Endothelial cell of umbilical vein (primary cell): ENCODE measurements at regions not wholly inside any gene's neighbourhood (a gene's known extent, or its start where the extent isn't known, plus 50 kb on each side); places are given as distances from the start of the nearest gene placed in this dataset.

Experiments used
- EZH2 ChIP-seq: IDR thresholded peaks from 2 replicates; pipeline ENCODE4 v1.6.1; 2012; ENCODE audit warnings: borderline replicate concordance, low read depth, mild to moderate bottlenecking, moderate library complexity, low read length, inconsistent platforms; ENCODE audit not compliant: severe bottlenecking
- FOS ChIP-seq: IDR thresholded peaks from 2 replicates; pipeline ENCODE4 v1.6.1; 2011; ENCODE audit warnings: mild to moderate bottlenecking, low read length, moderate library complexity, borderline replicate concordance; ENCODE audit not compliant: insufficient read depth
- GATA2 ChIP-seq: IDR thresholded peaks from 2 replicates; pipeline ENCODE4 v1.7.0; 2011; ENCODE audit warnings: low read depth, mild to moderate bottlenecking, moderate library complexity, mixed read lengths, low read length; ENCODE audit not compliant: insufficient read length, insufficient read depth
- JUN ChIP-seq: IDR thresholded peaks from 2 replicates; pipeline ENCODE4 v1.6.1; 2011; ENCODE audit warnings: borderline replicate concordance, low read depth; ENCODE audit not compliant: insufficient read length, insufficient read depth
- MYC ChIP-seq: IDR thresholded peaks from one replicate; pipeline ENCODE4 v1.6.1; 2011; ENCODE audit warnings: mild to moderate bottlenecking, low read depth, low read length
- POLR2A ChIP-seq: IDR thresholded peaks from 2 replicates; pipeline ENCODE4 v1.6.1; 2012; ENCODE audit warnings: low read depth, mild to moderate bottlenecking, control low read depth, low read length
- POLR2AphosphoS5 ChIP-seq: IDR thresholded peaks from 2 replicates; pipeline ENCODE4 v1.6.1; 2012; ENCODE audit warnings: low read depth, mild to moderate bottlenecking, control low read depth, low read length, moderate library complexity; ENCODE audit not compliant: insufficient read depth
- TF ChIP-seq, protein P1 (sequence below), 2 donors: IDR thresholded peaks; 1 replicate in 1 of 2; 2 replicates in 1 of 2; pipeline ENCODE4 v1.5.1; 2011; ENCODE audit warnings: low read length in 2 of 2, mild to moderate bottlenecking in 2 of 2, moderate library complexity in 2 of 2, control low read depth in 1 of 2, inconsistent platforms in 1 of 2, low read depth in 1 of 2; ENCODE audit not compliant: insufficient read depth in 1 of 2; ENCODE audit errors: extremely low read depth in 1 of 2

- no peak for TF ChIP-seq POLR2A
- no peak for TF ChIP-seq EZH2
- no peak for TF ChIP-seq POLR2AphosphoS5
- no peak for TF ChIP-seq MYC
- TF ChIP-seq, protein P1, sequence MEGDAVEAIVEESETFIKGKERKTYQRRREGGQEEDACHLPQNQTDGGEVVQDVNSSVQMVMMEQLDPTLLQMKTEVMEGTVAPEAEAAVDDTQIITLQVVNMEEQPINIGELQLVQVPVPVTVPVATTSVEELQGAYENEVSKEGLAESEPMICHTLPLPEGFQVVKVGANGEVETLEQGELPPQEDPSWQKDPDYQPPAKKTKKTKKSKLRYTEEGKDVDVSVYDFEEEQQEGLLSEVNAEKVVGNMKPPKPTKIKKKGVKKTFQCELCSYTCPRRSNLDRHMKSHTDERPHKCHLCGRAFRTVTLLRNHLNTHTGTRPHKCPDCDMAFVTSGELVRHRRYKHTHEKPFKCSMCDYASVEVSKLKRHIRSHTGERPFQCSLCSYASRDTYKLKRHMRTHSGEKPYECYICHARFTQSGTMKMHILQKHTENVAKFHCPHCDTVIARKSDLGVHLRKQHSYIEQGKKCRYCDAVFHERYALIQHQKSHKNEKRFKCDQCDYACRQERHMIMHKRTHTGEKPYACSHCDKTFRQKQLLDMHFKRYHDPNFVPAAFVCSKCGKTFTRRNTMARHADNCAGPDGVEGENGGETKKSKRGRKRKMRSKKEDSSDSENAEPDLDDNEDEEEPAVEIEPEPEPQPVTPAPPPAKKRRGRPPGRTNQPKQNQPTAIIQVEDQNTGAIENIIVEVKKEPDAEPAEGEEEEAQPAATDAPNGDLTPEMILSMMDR (IDR thresholded peaks at IDR 0.05; ENCODE audit: extremely low read depth in 1 of 2, insufficient read depth in 1 of 2, low read depth in 1 of 2, low read length in 2 of 2), result no peak
- TF ChIP-seq FOS, result no peak
- no peak for TF ChIP-seq JUN
- no peak for TF ChIP-seq GATA2
Measured at GRCh38 chr1:56284928-56285327, 294.4 kb downstream of the PLPP3 start.
